ENCODE measurements at regions not wholly inside any gene's neighbourhood (a gene's known extent, or its start where the extent isn't known, plus 50 kb on each side); places are given as distances from the start of the nearest gene placed in this dataset.

GRCh38 chr15:36389107-36389506, 190.3 kb upstream of the CDIN1 start:
- no peak for DNase-seq (ENCODE audit: low read depth in 1 of 2, low spot score in 1 of 2)

GRCh38 chr15:36390491-36390890, 188.9 kb upstream of the CDIN1 start:
- DNase-seq (ENCODE audit: low read depth in 1 of 2, low spot score in 1 of 2): no peak

GRCh38 chr15:36392676-36393266, 186.7 kb upstream of the CDIN1 start:
- DNase-seq (ENCODE audit: low read depth in 1 of 2, low spot score in 1 of 2): no peak

- no peak for DNase-seq (ENCODE audit: low read depth in 1 of 2, low spot score in 1 of 2)
These were observed 181.2 kb upstream of the CDIN1 start for GRCh38 chr15:36398212-36398611.

- DNase-seq (ENCODE audit: low read depth in 1 of 2, low spot score in 1 of 2): no peak
These were observed 180.2 kb upstream of the CDIN1 start for GRCh38 chr15:36399276-36399675.

- DNase-seq (ENCODE audit: low read depth in 1 of 2, low spot score in 1 of 2): no peak
These were observed 178.4 kb upstream of the CDIN1 start for GRCh38 chr15:36400936-36401585.

GRCh38 chr15:36401586-36401966, 177.8 kb upstream of the CDIN1 start:
- no peak for DNase-seq (ENCODE audit: low read depth in 1 of 2, low spot score in 1 of 2)

GRCh38 chr15:36403351-36403750, 176.1 kb upstream of the CDIN1 start:
- no peak for DNase-seq (ENCODE audit: low read depth in 1 of 2, low spot score in 1 of 2)

GRCh38 chr15:36406366-36406765, 173.1 kb upstream of the CDIN1 start:
- no peak for DNase-seq (ENCODE audit: low read depth in 1 of 2, low spot score in 1 of 2)

- no peak for DNase-seq (ENCODE audit: low read depth in 1 of 2, low spot score in 1 of 2)
These were observed 172.5 kb upstream of the CDIN1 start for GRCh38 chr15:36406911-36407310.

- no peak for DNase-seq (ENCODE audit: low read depth in 1 of 2, low spot score in 1 of 2)
These were observed 171.8 kb upstream of the CDIN1 start for GRCh38 chr15:36407647-36408046.

GRCh38 chr15:36409819-36410218, 169.6 kb upstream of the CDIN1 start:
- no peak for DNase-seq (ENCODE audit: low read depth in 1 of 2, low spot score in 1 of 2)

- no peak for DNase-seq (ENCODE audit: low read depth in 1 of 2, low spot score in 1 of 2)
These were observed 164.8 kb upstream of the CDIN1 start for GRCh38 chr15:36414670-36415069.

- DNase-seq (ENCODE audit: low read depth in 1 of 2, low spot score in 1 of 2): no peak
These were observed 163.8 kb upstream of the CDIN1 start for GRCh38 chr15:36415643-36416042.

- no peak for DNase-seq (ENCODE audit: low read depth in 1 of 2, low spot score in 1 of 2)
These were observed 156.8 kb upstream of the CDIN1 start for GRCh38 chr15:36422631-36423030.

GRCh38 chr15:36426691-36427090, 152.7 kb upstream of the CDIN1 start:
- no peak for DNase-seq (ENCODE audit: low read depth in 1 of 2, low spot score in 1 of 2)

- no peak for DNase-seq (ENCODE audit: low read depth in 1 of 2, low spot score in 1 of 2)
These were observed 151.2 kb upstream of the CDIN1 start for GRCh38 chr15:36428102-36428845.

GRCh38 chr15:36429707-36430106, 149.7 kb upstream of the CDIN1 start:
- no peak for DNase-seq (ENCODE audit: low read depth in 1 of 2, low spot score in 1 of 2)

- no peak for DNase-seq (ENCODE audit: low read depth in 1 of 2, low spot score in 1 of 2)
These were observed 149.1 kb upstream of the CDIN1 start for GRCh38 chr15:36430280-36430679.

GRCh38 chr15:36430726-36431265, 148.6 kb upstream of the CDIN1 start:
- no peak for DNase-seq (ENCODE audit: low read depth in 1 of 2, low spot score in 1 of 2)

- no peak for DNase-seq (ENCODE audit: low read depth in 1 of 2, low spot score in 1 of 2)
These were observed 147.3 kb upstream of the CDIN1 start for GRCh38 chr15:36432161-36432560.

- DNase-seq (ENCODE audit: low read depth in 1 of 2, low spot score in 1 of 2): no peak
These were observed 145.2 kb upstream of the CDIN1 start for GRCh38 chr15:36434177-36434576.
